GM18508 (cell line): ENCODE measurements at regions not wholly inside any gene's neighbourhood (a gene's known extent, or its start where the extent isn't known, plus 50 kb on each side); places are given as distances from the start of the nearest gene placed in this dataset.
"Not testable (repeated sequence)": the region's sequence is repeated elsewhere in the genome, so short reads cannot be mapped to it uniquely, and the experiment has no call there.

Source experiments
- ATAC-seq: cut with Tn5 transposase; IDR thresholded peaks from one replicate; pipeline ENCODE4 v1.9.1; 2021; ENCODE audit warnings: moderate number of reproducible peaks; ENCODE audit not compliant: insufficient read depth, unreplicated experiment

DNA sequence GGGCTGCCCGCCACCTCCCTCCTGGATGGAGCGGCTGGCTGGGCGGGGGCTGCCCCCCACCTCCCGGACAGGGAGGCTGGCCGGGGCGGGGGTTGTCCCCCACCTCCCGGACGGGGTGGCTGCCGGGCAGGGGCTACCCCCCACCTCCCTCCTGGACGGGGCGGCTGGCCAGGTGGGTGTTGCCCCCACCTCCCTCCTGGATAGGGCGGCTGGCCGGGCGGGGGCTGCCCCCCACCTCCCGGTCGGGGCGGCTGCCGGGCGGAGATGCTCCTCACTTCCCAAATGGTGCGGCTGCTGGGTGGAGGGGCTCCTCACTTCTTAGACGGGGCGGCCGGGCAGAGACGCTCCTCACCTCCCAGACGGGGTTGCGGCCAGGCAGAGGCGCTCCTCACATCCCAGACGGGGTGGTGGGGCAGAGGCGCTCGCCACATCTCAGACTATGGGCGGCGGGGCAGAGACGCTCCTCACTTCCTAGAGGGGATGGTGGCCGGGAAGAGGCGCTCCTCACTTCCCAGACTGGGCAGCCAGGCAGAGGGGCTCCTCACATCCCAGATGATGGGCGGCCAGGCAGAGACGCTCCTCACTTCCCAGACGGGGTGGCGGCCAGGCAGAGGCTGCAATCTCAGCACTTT lies 153.9 kb upstream of the OR4C13 start:
- not testable (repeated sequence) for ATAC-seq

DNA sequence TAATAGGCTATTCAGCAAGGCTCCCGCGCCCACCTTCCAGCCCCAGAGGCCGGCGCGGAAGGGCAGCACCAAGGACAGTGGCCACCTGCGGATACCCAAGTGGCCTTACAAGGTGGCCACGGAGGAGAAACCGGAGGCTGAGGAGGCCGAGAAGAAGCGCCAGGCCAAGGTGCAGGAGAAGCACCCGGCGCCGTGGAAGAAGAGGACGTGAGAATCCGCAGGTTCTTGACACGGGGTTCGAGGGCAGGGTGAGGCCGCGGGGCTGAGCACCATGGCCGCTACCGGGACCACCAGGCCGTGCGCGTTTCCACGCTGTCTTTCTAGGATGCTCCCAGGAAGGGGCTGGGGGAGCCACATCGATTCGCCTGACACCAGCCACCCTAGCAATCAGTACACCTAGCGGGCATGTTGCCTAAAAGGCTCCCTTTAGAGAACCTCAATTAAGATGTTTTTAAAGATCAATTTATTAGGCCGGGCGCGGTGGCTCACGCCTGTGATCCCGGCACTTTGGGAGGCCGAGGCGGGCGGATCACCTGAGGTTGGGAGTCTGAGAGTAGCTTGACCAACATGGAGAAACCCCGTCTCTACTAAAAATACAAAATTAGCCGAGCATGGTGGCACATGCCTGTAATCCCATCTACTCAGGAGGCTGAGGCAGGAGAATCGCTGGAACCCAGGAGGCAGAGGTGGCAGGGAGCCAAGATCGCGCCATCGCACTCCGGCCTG lies 134.3 kb upstream of the OR4C13 start:
- ATAC-seq: not testable (repeated sequence)

DNA sequence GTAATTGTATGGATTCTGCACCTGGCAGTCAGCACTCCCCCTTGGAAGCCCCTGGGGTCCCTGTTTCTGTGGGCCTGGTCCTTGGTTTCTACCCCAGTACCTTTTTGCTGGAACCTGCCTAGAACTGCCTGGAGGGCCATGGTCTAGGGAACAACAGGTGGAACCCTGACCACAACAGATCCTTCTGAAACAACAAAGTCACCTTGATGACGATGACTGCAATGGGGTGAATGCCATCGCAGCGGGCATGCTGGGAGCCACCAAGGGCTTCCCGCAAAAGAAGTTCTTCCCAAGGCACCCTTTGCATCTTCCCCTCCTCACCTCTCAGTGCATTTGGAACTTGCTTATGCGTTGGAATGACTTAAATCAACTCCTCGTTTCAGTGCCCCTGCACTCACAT lies 129.0 kb upstream of the OR4C13 start:
- ATAC-seq: not testable (repeated sequence)

DNA sequence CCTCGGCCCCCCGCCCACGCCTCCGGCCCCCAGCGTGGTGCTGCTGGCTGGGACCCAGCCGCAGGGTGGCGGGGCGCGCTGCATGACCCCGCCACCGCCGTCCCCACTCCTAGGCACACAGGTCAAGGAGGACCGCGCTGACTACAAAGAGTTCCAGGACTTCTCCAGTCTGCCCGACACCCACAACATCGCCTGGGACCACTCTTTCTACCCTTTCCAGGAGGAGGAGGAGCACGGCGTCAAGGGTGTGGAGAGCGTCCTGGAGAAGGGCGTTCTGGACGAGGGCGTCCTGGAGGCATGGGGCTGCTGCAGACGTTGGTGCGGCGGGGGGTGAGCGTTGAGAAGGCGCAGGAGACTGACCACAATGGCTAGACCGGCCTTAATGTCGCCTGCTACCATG lies 101.7 kb upstream of the OR4C13 start:
- not testable (repeated sequence) for ATAC-seq

DNA sequence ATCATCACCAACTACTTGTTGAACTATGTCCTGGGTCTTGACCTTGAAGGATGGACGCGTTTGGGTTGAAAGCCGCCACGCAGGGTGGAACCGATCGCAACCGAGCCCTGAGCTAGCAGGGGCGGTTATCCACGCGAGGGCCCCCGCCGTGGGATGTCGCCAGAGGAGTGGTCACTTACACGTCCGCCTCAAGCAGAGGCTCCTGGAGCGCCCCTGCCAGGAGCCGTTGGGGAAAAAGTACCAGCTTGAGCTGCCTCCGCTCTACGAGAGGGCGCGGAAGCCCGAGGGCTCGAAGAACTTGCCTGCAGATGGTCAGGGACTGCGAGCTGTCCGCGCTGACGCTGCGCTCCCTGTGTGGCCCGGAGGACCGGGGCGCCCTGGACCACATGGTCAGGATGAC lies 100.7 kb upstream of the OR4C13 start:
- ATAC-seq: no peak

DNA sequence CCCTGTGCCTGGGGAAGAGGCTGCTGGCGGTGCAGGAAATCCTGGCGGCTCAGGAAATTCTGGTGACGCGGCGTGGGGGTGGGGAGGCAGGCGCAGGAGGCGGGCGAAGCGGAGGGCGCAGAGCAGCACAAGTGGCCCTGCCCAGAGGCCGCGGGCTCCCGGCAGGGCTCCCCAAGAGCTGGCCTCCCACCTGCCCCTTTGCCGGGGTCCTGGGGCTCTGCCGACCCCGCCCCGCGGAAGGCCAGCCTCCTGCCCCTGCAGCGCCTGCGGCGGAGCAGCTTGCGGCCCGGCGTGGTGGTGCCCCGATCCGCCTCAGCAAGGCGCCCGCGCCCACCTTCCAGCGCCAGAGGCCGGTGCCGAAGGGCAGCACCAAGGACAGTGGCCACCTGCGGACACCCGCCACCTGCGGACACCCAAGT lies 100.2 kb upstream of the OR4C13 start:
- no peak for ATAC-seq

DNA sequence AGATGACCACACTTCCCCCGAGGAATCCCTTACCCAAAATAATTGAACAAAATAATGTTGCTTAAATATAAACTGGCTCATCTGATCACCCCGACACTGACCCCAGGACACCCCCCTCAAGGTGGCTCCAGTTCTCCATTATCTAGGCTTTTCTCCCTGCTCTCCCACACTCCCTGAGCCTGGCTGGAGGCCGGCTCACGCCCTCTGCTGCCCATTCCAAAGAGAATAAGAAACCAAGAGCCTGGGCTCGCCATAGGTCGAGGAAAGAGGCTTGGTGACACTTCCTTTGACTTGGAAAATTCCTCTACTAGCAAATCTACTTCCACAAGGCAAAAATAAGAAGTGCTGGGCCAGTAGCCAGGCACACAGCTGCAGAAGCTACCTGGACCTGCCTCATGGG lies 63.3 kb upstream of the OR4C13 start:
- not testable (repeated sequence) for ATAC-seq

DNA sequence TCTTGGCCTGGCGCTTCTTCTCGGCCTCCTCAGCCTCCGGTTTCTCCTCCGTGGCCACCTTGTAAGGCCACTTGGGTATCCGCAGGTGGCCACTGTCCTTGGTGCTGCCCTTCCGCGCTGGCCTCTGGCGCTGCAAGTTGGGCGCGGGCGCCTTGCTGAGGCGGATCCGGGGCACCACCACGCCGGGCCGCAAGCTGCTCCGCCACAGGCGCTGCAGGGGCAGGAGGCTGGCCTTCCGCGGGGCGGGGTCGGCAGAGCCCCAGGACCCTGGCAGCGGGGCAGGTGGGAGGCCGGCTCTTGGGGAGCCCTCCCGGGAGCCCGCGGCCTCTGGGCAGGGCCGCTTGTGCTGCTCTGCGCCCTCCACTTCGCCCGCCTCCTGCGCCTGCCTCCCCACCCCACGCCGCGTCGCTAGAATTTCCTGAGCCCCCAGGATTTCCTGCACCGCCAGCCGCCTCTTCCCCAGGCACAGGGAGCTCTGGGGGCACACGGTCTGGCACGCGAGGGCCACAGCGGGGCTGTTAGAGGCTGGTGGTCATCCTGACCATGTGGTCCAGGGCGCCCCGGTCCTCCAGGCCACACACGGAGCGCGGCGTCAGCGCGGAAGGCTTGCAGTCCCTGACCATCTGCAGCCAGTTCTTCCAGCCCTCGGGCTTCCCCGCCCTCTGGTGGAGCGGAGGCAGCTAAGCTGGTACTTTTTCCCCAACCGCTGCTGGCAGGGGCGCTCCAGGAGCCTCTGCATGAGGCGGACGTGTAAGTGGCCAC lies 60.1 kb upstream of the OR4C13 start:
- ATAC-seq: not testable (repeated sequence)

DNA sequence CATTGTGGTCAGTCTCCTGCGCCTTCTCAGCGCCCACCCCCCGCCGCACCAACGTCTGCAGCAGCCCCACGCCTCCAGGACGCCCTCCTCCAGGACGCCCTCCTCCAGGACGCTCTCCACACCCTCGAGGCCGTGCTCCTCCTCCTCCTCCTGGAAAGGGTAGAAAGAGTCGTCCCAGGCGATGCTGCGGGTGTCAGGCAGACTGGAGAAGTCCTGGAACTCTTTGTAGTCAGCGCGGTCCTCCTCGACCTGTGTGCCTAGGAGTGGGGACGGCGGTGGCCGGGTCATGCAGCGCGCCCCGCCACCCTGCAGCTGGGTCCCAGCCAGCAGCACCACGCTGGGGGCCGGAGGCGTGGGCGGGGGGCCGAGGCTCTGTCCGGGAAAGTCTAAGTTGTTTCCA lies 58.7 kb upstream of the OR4C13 start:
- not testable (repeated sequence) for ATAC-seq
